ENCODE measurements at regions not wholly inside any gene's neighbourhood (a gene's known extent, or its start where the extent isn't known, plus 50 kb on each side); places are given as distances from the start of the nearest gene placed in this dataset.
"Not testable (repeated sequence)": the region's sequence is repeated elsewhere in the genome, so short reads cannot be mapped to it uniquely, and the experiment has no call there.

- DNase-seq = no peak
These were observed 943.8 kb downstream of the SLC16A7 start for GRCh38 chr12:60539592-60539991.

GRCh38 chr12:60568914-60569313, 973.1 kb downstream of the SLC16A7 start:
- DNase-seq = no peak

- no peak for DNase-seq
These were observed 981.8 kb downstream of the SLC16A7 start for GRCh38 chr12:60577607-60578006.

- not testable (repeated sequence) for DNase-seq
These were observed 991.8 kb downstream of the SLC16A7 start for GRCh38 chr12:60587664-60588063.

- DNase-seq = no peak
These were observed 998.3 kb downstream of the SLC16A7 start for GRCh38 chr12:60594035-60594711.

- no peak for DNase-seq
These were observed 1006.8 kb downstream of the SLC16A7 start for GRCh38 chr12:60602601-60603000.

GRCh38 chr12:60603475-60603874, 1007.6 kb downstream of the SLC16A7 start:
- DNase-seq = not testable (repeated sequence)

- DNase-seq = no peak
These were observed 1020.6 kb downstream of the SLC16A7 start for GRCh38 chr12:60616400-60616799.

- no peak for DNase-seq
These were observed 1035.0 kb downstream of the SLC16A7 start for GRCh38 chr12:60630796-60631195.

GRCh38 chr12:60644076-60644475, 1048.2 kb downstream of the SLC16A7 start:
- no peak for DNase-seq

GRCh38 chr12:60666895-60667294, 1071.1 kb downstream of the SLC16A7 start:
- DNase-seq = no peak

GRCh38 chr12:60672949-60673348, 1077.1 kb downstream of the SLC16A7 start:
- DNase-seq = no peak

- no peak for DNase-seq
These were observed 1089.3 kb downstream of the SLC16A7 start for GRCh38 chr12:60684988-60685655.

GRCh38 chr12:60689137-60689536, 1093.3 kb downstream of the SLC16A7 start:
- peak; percentile 7 for DNase-seq

- DNase-seq = no peak
These were observed 1097.3 kb downstream of the SLC16A7 start for GRCh38 chr12:60693019-60693626.

GRCh38 chr12:60704171-60704914, 1108.5 kb downstream of the SLC16A7 start:
- DNase-seq = no peak

- no peak for DNase-seq
These were observed 1114.4 kb downstream of the SLC16A7 start for GRCh38 chr12:60710246-60710645.

- no peak for DNase-seq
These were observed 1118.5 kb downstream of the SLC16A7 start for GRCh38 chr12:60714141-60714900.

GRCh38 chr12:60724475-60724874, 1128.6 kb downstream of the SLC16A7 start:
- no peak for DNase-seq

GRCh38 chr12:60724984-60725383, 1129.2 kb downstream of the SLC16A7 start:
- no peak for DNase-seq

- DNase-seq = peak; percentile 35
These were observed 1156.8 kb downstream of the SLC16A7 start for GRCh38 chr12:60752589-60752988.

- no peak for DNase-seq
These were observed 1162.4 kb downstream of the SLC16A7 start for GRCh38 chr12:60758224-60758623.

- DNase-seq = no peak
These were observed 1165.1 kb downstream of the SLC16A7 start for GRCh38 chr12:60760965-60761364.
